Stimulated activated CD8-positive, alpha-beta memory T cell treated with anti-CD3 and anti-CD28 coated beads, Interleukin-15, amount 100 ng/mL, for 1 hour (primary cell): ENCODE measurements at regions not wholly inside any gene's neighbourhood (a gene's known extent, or its start where the extent isn't known, plus 50 kb on each side); places are given as distances from the start of the nearest gene placed in this dataset.

ENCODE experiments used
- DNase-seq: peaks from one replicate; pipeline ENCODE4 v3.0.0-alpha.2; 2020; ENCODE audit warnings: low read depth

- no peak for DNase-seq
Observed at GRCh38 chr6:4587171-4587570, 189.0 kb upstream of the CDYL start.

- DNase-seq, result no peak
Observed at GRCh38 chr6:4586469-4586859, 189.7 kb upstream of the CDYL start.

- DNase-seq, result no peak
Observed at GRCh38 chr6:4585682-4586468, 190.3 kb upstream of the CDYL start.

- DNase-seq, result no peak
Observed at GRCh38 chr6:4584801-4585200, 191.4 kb upstream of the CDYL start.

GRCh38 chr6:4582506-4583417, 193.4 kb upstream of the CDYL start:
- no peak for DNase-seq

- no peak for DNase-seq
Observed at GRCh38 chr6:4581468-4582385, 194.5 kb upstream of the CDYL start.

GRCh38 chr6:4580361-4580760, 195.8 kb upstream of the CDYL start:
- no peak for DNase-seq

GRCh38 chr6:4577406-4577805, 198.8 kb upstream of the CDYL start:
- DNase-seq, result no peak

- DNase-seq, result no peak
Observed at GRCh38 chr6:4575714-4576113, 200.5 kb upstream of the CDYL start.

- DNase-seq, result no peak
Observed at GRCh38 chr6:4574007-4574406, 202.2 kb upstream of the CDYL start.

GRCh38 chr6:4571011-4571410, 205.2 kb upstream of the CDYL start:
- no peak for DNase-seq

GRCh38 chr6:4568138-4568537, 208.1 kb upstream of the CDYL start:
- no peak for DNase-seq

- no peak for DNase-seq
Observed at GRCh38 chr6:4567141-4567540, 209.1 kb upstream of the CDYL start.

GRCh38 chr6:4565301-4566250, 210.6 kb upstream of the CDYL start:
- DNase-seq, result no peak

GRCh38 chr6:4564801-4565271, 211.4 kb upstream of the CDYL start:
- DNase-seq, result no peak

- no peak for DNase-seq
Observed at GRCh38 chr6:4563877-4564276, 212.3 kb upstream of the CDYL start.

- no peak for DNase-seq
Observed at GRCh38 chr6:4563156-4563555, 213.0 kb upstream of the CDYL start.

GRCh38 chr6:4561773-4562400, 214.3 kb upstream of the CDYL start:
- DNase-seq, result no peak

- no peak for DNase-seq
Observed at GRCh38 chr6:4561078-4561435, 215.1 kb upstream of the CDYL start.
